Progenitor cell of endocrine pancreas (in vitro differentiated cells): ENCODE measurements at regions not wholly inside any gene's neighbourhood (a gene's known extent, or its start where the extent isn't known, plus 50 kb on each side); places are given as distances from the start of the nearest gene placed in this dataset.

Experiments
- DNase-seq: peaks from one replicate; pipeline ENCODE4 v3.0.0; 2021; ENCODE audit warnings: low spot score; ENCODE audit not compliant: unreplicated experiment
- H3K27ac Mint-ChIP-seq: 2 replicates; pipeline ENCODE4 v1.8.0; 2021; ENCODE audit warnings: mild to moderate bottlenecking, moderate library complexity, mixed read lengths
- H3K27me3 Mint-ChIP-seq: 2 replicates; pipeline ENCODE4 v1.8.0; 2021; ENCODE audit warnings: mixed read lengths
- H3K36me3 Mint-ChIP-seq: 2 replicates; pipeline ENCODE4 v1.8.0; 2022; ENCODE audit warnings: mixed read lengths; ENCODE audit not compliant: insufficient read depth
- H3K4me1 Mint-ChIP-seq: 2 replicates; pipeline ENCODE4 v1.8.0; 2021; ENCODE audit warnings: low read depth, mixed read lengths
- H3K4me3 Mint-ChIP-seq: 2 replicates; pipeline ENCODE4 v1.8.0; 2021; ENCODE audit warnings: low read depth, mild to moderate bottlenecking, moderate library complexity, mixed read lengths
- H3K9me3 Mint-ChIP-seq: 2 replicates; pipeline ENCODE4 v1.8.0; 2021; ENCODE audit warnings: low read depth, mixed read lengths
- TF ChIP-seq, protein P1 (sequence below): fragments of 200-600 bp; sonication (generic); IDR thresholded peaks from one replicate; pipeline ENCODE4 v1.5.0; 2021; ENCODE audit warnings: antibody characterized with exemption, mild to moderate bottlenecking; ENCODE audit not compliant: unreplicated experiment

DNA sequence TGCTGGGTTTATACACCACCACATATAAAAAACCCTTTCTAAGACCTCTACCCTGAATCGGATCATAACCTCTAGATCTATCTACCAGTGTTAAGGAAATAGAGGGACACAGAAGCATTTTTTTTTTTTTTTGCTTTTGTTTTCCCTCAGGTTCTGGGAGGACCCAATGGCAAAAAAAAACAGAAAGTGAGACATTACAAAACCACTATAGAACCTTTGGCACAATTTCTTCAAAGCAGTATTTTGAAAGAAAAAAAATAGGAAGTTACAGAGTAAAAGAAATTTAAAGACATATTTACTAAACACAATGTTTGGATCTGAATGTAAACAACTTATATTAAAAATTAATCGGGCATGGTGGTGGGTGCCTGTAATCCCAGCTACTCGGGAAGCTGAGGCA, 1258.7 kb upstream of the GJE1 start:
- Mint-ChIP-seq H3K36me3 (no peaks in the 10 kb centered on the region), H3K27ac (no peak overlapping the region), H3K4me1 (no peaks in the 10 kb centered on the region), H3K27me3 (no peaks in the 10 kb centered on the region), H3K4me3 (no peak overlapping the region), H3K9me3 (peaks cover 11% of the 10 kb centered on the region)
- TF ChIP-seq, protein P1, sequence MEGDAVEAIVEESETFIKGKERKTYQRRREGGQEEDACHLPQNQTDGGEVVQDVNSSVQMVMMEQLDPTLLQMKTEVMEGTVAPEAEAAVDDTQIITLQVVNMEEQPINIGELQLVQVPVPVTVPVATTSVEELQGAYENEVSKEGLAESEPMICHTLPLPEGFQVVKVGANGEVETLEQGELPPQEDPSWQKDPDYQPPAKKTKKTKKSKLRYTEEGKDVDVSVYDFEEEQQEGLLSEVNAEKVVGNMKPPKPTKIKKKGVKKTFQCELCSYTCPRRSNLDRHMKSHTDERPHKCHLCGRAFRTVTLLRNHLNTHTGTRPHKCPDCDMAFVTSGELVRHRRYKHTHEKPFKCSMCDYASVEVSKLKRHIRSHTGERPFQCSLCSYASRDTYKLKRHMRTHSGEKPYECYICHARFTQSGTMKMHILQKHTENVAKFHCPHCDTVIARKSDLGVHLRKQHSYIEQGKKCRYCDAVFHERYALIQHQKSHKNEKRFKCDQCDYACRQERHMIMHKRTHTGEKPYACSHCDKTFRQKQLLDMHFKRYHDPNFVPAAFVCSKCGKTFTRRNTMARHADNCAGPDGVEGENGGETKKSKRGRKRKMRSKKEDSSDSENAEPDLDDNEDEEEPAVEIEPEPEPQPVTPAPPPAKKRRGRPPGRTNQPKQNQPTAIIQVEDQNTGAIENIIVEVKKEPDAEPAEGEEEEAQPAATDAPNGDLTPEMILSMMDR: no peak
- no peak for DNase-seq

DNA sequence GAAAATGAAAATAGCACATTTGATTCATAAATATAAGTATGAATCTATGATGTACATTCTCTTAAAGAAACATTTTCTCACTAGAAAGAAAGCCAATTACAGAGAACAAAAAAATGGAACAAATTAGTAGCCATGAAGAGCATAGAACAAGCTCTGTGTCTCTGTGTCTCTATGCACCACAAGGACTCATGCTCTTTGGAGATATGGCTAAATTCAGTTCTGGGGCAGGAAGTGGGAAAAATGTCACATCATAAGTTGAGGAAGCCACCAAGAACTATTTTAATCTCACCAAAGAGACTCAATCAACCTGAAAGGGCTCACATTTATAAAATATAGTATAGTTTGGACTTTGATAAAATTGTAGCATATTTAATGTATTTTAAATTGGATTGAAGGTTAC, 1259.8 kb upstream of the GJE1 start:
- no peak overlapping the region for H3K4me3 Mint-ChIP-seq
- H3K36me3 Mint-ChIP-seq: no peaks in the 10 kb centered on the region
- DNase-seq: no peak
- TF ChIP-seq, protein P1: no peak
- no peaks in the 10 kb centered on the region for H3K4me1 Mint-ChIP-seq
- H3K27ac Mint-ChIP-seq: no peak overlapping the region
- H3K27me3 Mint-ChIP-seq: no peaks in the 10 kb centered on the region
- H3K9me3 Mint-ChIP-seq: peaks cover 11% of the 10 kb centered on the region

DNA sequence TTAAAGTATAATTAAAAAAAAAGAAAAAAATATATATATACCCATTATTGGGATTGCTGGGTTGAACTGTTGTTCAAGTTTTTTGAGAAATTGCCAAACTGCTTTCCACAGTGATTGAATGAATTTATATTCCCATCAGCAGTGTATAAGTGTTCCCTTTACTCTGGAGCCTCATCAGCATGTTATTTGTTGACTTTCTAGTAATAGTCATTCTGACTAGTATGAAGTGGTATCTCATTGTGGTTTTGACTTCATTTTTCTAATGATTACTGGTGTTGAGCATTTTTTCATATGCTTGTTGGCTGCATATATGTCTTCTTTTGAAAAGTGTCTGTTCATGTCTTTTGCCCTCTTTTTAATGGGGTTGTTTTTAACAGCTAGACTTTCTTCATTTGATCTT, 1260.8 kb upstream of the GJE1 start:
- H3K4me3 Mint-ChIP-seq: no peak overlapping the region
- TF ChIP-seq, protein P1: no peak
- no peaks in the 10 kb centered on the region for H3K36me3 Mint-ChIP-seq
- peaks cover 9% of the 10 kb centered on the region for H3K9me3 Mint-ChIP-seq
- H3K27ac Mint-ChIP-seq: no peak overlapping the region
- no peaks in the 10 kb centered on the region for H3K27me3 Mint-ChIP-seq
- H3K4me1 Mint-ChIP-seq: no peaks in the 10 kb centered on the region
- DNase-seq: no peak

DNA sequence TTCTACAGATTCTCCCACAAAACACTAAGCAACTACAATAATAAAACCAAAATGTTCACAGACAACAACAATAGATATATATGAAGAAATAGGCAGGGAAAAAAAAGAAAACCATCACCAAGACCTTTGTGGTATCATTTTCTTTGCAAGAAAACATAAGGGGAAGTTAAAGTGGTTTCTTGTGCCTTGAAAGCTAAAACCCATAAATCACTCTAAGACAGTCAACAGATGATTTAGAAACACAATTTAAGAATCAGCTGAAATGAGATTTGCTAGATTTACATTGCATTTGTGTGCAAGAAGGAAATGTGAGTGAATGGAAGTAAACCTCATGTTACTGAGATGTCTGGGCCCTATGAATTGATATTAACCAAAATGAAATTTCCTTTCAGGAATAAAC, 1265.4 kb upstream of the GJE1 start:
- Mint-ChIP-seq H3K27me3 (no peaks in the 10 kb centered on the region), H3K4me3 (no peak overlapping the region), H3K4me1 (no peaks in the 10 kb centered on the region), H3K36me3 (no peaks in the 10 kb centered on the region), H3K9me3 (no peaks in the 10 kb centered on the region), H3K27ac (no peak overlapping the region)
- DNase-seq: no peak
- TF ChIP-seq, protein P1: no peak

DNA sequence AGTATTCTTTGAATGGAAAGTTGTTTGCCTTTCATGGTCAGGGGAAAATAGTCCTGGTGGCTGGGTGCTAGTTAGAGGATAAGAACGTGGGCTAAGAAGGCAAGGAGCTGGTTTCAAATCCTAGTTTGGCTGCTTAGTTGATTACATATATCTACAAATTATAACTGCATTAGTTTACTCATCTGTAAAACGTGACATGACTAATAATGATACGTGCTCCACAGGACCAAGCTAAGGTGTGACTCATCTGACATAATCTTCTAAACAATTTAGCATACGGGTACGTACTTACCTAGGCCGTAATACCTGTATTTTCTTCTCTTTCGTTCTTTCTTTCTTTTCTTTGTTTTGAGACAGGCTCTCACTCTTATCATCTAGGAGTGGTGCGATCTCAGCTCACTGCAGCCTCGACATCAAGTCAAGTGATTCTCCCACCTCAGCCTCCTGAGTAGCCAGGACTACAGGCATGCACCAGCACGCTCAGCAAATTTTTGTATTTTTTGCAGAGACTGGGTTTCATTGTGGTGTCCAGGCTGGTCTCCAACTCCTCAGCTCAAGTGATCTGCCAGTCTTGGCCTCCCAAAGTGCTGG, 1274.2 kb upstream of the GJE1 start:
- Mint-ChIP-seq H3K4me3 (no peak overlapping the region), H3K4me1 (peaks cover 12% of the 10 kb centered on the region), H3K9me3 (no peaks in the 10 kb centered on the region), H3K36me3 (no peaks in the 10 kb centered on the region), H3K27me3 (no peaks in the 10 kb centered on the region), H3K27ac (no peak overlapping the region)
- no peak for DNase-seq
- TF ChIP-seq, protein P1: no peak
